Liver (tissue), 3 donors: ENCODE measurements at regions not wholly inside any gene's neighbourhood (a gene's known extent, or its start where the extent isn't known, plus 50 kb on each side); places are given as distances from the start of the nearest gene placed in this dataset.

ENCODE experiments used
- EGR1 ChIP-seq, 2 donors: IDR thresholded peaks; 2 replicates each; pipeline ENCODE4 v1.6.1; 2016 to 2018; ENCODE audit warnings: antibody characterized with exemption in 2 of 2, low read depth in 2 of 2
- FOXA1 ChIP-seq: IDR thresholded peaks from 2 replicates; pipeline ENCODE4 v1.6.1; 2016; ENCODE audit warnings: antibody characterized with exemption
- HNF4A ChIP-seq, 2 donors: conservative IDR thresholded peaks; 2 replicates each; pipeline ENCODE4 v1.6.1; 2016; ENCODE audit warnings: antibody characterized with exemption in 2 of 2, mild to moderate bottlenecking in 2 of 2
- NR2F2 ChIP-seq: IDR thresholded peaks from 2 replicates; pipeline ENCODE4 v1.6.1; 2016; ENCODE audit warnings: antibody characterized with exemption
- RAD21 ChIP-seq, 2 donors: IDR thresholded peaks; 2 replicates each; pipeline ENCODE4 v1.6.1; 2016; ENCODE audit warnings: antibody characterized with exemption in 2 of 2, mild to moderate bottlenecking in 2 of 2
- SP1 ChIP-seq: IDR thresholded peaks from 2 replicates; pipeline ENCODE4 v1.6.1; 2018; ENCODE audit warnings: antibody characterized with exemption, mild to moderate bottlenecking
- YY1 ChIP-seq: IDR thresholded peaks from 2 replicates; pipeline ENCODE4 v1.6.1; 2016; ENCODE audit warnings: antibody characterized with exemption, mild to moderate bottlenecking
- TF ChIP-seq, protein P1 (sequence below): fragments of 150-350 bp; IDR thresholded peaks from 2 replicates; pipeline ENCODE4 v1.5.1; 2017; ENCODE audit warnings: improper control_type of control experiment, low read depth, low read length; ENCODE audit not compliant: missing input control
- TF ChIP-seq, protein P2 (sequence below): IDR thresholded peaks from 2 replicates; pipeline ENCODE4 v1.6.1; 2016; ENCODE audit warnings: antibody characterized with exemption
- TF ChIP-seq, protein P3 (sequence below): IDR thresholded peaks from 2 replicates; pipeline ENCODE4 v1.6.1; 2016; ENCODE audit warnings: antibody characterized with exemption
- donor health status: healthy.
- donor health status: healthy.

DNA sequence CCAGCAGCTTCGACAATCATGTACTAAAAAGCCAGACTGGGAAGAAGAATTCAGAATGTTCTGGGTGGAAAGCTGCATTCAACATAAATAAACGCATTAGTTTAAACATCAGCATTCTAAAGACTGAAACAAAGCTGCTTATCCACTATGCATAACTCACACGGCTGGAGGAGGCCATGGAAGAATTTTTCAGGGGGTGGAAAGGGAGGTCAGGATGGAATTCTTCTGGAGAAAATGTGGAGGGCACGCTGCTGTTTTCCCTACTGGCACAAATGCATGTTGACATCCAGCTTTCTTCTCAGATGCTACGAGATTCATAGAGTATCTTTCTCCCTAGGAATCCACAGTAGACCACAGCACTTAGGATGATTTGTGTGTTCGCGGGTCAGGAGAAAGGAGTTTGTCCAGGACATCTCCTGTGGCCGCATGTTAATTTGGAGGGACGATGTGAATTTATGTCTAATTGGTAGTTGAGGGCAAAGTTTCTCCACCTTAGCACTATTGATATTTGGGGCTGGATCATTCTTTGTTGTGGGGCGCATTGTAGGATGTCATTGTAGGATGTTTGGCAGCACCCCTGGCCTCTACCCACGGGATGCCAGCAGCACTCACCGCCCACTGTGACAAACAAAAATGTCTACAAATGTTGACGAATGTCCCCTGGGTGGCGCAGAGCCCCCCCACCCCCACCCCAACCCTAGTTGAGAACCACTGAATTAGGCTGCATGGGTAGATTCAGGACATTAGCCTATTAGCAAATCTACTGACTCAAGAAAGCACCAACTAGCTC, 86.5 kb upstream of the KAZN start:
- TF ChIP-seq, protein P1, sequence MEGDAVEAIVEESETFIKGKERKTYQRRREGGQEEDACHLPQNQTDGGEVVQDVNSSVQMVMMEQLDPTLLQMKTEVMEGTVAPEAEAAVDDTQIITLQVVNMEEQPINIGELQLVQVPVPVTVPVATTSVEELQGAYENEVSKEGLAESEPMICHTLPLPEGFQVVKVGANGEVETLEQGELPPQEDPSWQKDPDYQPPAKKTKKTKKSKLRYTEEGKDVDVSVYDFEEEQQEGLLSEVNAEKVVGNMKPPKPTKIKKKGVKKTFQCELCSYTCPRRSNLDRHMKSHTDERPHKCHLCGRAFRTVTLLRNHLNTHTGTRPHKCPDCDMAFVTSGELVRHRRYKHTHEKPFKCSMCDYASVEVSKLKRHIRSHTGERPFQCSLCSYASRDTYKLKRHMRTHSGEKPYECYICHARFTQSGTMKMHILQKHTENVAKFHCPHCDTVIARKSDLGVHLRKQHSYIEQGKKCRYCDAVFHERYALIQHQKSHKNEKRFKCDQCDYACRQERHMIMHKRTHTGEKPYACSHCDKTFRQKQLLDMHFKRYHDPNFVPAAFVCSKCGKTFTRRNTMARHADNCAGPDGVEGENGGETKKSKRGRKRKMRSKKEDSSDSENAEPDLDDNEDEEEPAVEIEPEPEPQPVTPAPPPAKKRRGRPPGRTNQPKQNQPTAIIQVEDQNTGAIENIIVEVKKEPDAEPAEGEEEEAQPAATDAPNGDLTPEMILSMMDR, result no peak
- TF ChIP-seq NR2F2, result no peak
- no peak for TF ChIP-seq SP1
- TF ChIP-seq EGR1 (IDR thresholded peaks at IDR 0.05; ENCODE audit: low read depth in 2 of 2), result no peak
- no peak for TF ChIP-seq HNF4A (conservative IDR thresholded peaks at IDR 0.05)
- TF ChIP-seq, protein P2, sequence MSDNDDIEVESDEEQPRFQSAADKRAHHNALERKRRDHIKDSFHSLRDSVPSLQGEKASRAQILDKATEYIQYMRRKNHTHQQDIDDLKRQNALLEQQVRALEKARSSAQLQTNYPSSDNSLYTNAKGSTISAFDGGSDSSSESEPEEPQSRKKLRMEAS, result no peak
- no peak for TF ChIP-seq FOXA1
- TF ChIP-seq YY1, result no peak
- TF ChIP-seq, protein P3, sequence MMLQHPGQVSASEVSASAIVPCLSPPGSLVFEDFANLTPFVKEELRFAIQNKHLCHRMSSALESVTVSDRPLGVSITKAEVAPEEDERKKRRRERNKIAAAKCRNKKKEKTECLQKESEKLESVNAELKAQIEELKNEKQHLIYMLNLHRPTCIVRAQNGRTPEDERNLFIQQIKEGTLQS, result no peak
- no peak for TF ChIP-seq RAD21 (IDR thresholded peaks at IDR 0.05)
